Non-pigmented ciliary epithelial cell (primary cell): ENCODE measurements at regions not wholly inside any gene's neighbourhood (a gene's known extent, or its start where the extent isn't known, plus 50 kb on each side); places are given as distances from the start of the nearest gene placed in this dataset.

ENCODE experiments used
- DNase-seq: peaks from one replicate; pipeline ENCODE4 v3.0.0-alpha.2; 2010; ENCODE audit warnings: low read depth

DNA sequence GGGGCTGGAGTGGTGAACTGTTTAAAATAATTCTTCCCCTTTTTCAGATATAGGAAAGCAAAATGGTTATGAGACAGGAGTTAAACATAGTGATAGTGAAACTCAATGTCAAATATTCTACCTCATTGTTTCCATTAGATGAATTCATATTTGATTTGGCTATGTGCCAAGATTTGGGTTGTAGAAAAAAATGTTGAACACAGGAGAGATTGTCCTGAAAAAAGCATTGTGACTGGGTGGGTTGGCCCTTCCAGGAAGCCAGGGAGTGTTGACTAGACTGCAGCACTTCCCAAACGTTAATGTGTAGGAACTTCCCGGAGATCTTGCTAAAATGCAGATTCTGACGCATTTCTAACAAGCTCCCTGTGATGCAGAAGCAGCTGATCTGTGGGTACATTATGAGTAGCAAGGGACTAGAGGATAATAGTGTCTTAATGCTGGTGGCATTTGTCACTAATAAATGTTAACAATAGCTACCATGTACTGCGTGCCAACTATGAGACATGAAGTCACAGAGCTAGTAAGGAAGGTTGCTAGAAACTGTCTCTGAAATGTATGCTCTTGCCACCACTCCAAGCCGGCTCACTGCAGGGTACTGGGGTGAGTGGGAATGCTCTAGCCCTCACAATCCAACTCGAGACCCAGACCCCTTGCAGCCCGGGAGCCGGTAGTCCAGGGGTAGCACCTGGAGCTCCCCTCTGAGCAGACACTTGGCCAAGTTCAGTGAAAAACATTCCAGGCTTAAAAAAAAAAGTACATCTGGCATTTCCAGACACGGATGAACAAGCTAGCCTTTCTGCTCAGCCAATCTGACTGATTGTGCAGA is 120.6 kb downstream of the CD47 start:
- DNase-seq = no peak

DNA sequence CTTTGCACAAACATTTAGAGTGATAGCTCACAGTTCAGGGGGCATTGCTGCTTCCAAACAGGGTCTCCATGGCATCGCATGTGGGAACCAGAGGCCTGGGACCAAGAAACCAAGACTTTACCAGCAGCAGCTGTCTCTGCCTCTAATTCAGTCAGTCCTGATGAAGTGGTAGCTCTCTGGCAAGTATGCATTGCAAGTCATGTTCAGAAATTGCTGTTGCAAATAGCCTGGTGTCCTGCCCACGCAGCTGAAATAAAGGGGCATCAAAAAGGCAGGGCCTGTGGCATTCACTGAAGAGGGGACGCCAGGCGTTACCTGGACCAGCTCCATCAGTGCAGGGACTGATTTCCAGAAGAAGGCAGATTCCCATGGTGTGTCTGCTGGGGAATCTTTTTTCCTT is 121.3 kb downstream of the CD47 start:
- no peak for DNase-seq

DNA sequence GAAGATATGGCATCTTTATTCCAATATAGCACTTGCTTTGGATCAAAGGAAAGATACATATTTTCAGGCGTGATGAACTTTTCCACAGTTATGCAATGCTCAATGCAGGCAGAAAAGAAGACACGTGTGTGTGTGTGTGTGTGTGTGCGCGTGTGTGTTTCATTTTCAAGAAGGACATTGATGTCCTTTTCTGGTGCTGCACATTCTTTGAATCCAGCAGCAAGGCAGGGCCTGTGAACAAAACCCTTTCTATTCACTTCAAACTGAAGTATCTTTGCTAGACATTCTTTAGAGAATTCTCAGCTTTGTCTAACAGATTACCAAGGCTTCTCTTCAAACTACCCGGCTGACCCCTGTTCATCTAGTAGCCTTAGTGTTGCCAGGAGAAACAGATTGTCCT is 124.6 kb downstream of the CD47 start:
- DNase-seq = no peak

DNA sequence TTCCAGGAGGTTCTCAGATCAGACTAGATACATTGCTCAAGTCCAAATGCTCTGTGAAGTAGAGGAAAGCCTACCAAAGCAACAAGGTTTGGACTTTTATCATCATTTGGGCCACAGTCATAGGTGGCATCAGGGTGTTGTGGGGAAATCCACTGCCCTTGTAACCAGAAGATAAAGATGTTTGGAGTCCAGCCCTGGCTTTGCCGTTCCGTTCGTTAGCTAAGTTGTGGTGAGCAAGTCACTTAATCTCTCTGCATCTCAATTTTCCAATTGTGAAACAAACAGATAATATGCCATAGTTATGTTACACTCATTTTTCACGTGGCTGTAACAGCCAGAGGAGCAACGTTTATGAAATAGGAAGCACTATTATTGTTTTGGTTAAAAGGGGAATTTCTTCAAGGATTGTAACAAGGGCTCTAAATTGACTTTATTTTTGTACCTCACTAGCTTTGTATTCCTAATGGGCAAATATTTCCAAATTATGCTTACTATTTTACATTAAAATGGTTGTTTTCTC is 125.6 kb downstream of the CD47 start:
- DNase-seq = no peak

DNA sequence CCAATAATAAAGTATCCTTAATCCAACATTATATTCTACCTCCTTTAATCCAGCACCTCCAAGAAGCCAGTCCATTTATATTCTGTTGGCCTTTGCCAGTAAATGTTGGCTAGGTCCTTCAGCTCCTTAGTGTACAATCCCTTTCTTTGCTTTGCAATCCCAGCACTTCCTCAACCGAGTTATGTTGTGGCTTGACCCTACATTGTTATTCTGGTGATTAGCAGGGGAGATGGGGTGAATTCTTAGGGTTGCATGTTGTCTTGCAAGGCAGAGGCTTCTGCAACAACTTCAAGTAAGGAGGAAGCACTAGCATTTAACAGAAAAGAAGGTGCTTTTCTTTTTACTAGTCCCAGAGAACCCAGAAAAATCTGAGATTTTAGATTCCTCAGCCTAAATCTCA is 127.2 kb downstream of the CD47 start:
- DNase-seq = no peak

DNA sequence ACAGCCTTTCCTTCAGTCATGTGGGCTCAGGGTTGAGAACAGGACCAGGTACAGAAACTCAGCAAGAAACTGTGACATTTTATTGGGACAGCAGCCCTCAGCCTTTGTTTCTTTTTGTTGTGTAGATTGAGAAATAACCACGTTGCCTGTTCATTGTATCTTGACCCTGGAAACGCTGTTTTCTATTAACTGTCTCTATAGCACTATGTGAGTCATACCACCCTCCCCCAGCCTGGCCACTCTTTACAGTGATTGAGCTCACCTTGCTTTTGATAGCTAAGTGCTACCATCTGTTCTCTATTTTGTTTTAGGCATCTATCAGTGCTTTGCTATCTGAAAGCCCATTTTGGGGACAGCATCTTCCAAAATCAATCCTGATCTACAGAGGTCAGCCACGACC is 127.9 kb downstream of the CD47 start:
- DNase-seq = no peak

DNA sequence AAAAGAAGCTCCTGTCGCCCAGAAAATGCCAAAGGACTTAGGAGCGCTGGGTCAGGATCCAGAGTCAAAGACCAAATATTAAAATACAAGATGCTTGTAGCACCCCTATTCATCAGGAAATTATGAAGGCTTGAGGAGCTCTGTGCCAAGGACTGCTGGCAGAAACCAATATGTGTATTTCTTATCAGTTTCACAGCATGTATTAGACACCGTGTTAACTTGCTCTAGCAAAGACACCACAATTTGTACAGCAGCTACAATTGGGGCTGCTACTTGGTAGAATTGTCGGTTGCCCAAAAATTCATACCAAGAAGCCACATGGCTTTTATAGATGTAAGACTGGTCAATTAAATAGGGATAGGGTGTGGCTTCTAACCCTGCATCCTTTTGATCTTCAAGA is 128.8 kb downstream of the CD47 start:
- no peak for DNase-seq

DNA sequence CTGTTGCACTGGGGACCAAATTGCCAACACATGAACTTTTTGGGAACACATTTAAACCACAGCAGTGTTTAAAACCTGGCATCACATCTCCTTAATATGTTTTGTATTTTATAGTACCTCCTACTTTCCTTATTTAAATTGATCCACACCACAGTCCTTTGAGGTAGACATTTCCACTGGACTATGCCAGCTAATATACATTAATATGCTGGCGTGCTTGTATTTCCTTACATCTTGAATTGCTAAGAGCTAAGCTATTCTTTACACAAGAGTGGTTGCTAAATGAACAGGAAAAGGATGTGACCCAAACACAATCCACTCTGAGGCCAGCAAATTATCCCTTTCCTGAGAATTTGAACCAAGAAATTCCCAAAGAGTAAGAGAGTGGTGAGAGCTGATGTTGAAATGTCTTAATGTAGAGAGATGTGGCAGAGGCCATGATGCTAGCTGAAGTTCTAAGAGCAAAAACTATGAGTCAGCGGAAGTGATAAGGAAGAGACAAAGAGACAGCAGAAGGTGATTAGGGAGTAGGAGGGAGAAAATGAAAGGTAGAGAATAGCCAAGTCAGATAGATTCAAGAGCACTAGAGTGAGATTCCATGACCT is 131.2 kb downstream of the CD47 start:
- DNase-seq = no peak

DNA sequence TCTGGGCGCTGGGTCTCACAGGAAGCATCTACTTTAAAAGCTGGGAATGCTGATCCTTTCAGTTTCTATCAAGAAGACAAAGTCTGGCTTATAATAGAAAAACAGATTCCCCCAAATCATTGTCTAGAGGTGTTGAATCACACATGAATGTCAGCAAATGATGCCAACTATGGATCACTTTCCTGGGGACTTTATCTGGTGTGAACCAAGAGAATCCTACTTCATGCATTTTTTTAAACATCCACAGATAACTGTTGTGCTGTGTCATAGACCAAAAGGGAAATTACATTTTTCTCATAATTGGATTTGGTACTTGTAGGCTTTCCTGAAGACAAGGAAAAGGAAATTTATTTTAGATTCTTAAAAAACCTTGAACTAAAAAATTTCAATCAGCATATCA is 132.7 kb downstream of the CD47 start:
- no peak for DNase-seq

DNA sequence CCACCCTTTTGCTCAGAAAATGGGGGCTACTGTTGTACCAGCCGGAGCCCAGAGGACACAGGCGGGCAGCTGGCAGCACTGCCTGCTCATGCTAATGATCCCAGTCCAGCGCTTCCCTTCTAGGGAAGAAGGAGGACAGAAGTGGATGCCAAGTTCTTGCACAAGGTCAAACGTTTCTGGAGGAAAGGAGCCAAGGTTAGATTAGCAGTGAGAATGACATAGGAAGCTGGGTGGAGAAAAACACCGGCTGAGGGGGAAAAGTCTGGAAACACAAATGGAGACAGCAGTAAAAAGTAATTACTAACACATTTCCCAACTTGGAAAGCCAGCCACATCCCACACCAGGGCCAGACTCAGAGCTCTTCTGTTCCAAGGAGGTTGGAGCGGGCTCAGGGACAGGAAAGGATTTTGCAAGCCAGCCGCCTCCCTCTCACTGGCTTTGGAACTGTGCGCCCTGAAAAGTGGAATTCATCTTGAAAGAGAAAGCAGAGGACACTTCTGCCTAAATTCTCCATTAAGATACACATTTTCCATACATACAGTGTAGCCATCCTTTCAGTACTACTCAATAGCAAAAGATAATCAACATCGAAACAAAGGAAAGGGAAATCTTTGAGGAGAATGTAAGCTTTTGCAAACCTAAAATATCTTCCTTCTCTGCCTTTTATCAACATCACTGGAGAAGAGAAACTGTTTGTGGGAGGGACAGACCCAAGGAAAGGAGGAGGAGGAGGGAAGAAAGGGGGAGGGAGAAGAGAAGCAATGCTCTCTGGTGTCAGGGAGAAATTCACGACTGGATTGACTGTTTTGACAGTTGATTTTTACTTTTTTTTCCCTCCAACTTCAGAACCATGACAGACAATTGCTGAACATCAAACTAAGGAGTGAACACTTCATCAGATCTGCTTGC is 133.6 kb downstream of the CD47 start:
- DNase-seq = no peak

DNA sequence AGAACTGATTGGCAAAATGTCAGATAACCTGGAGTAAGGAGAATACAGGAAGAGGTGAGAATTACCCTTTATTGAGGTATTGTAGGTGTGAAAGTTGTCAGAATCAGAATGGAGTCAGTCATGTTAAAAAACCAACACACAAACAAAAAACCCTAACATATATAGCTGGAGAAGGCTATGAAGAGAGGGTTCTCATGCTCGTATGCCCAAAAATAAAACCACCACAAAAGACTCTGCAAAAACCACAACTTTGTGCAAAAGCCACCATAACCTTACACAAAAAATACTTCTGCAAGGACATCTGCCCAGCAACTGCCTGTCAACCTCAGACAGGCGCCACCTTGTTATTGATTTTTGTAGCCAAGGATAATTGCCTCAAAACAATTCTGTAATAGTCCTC is 136.0 kb downstream of the CD47 start:
- no peak for DNase-seq

DNA sequence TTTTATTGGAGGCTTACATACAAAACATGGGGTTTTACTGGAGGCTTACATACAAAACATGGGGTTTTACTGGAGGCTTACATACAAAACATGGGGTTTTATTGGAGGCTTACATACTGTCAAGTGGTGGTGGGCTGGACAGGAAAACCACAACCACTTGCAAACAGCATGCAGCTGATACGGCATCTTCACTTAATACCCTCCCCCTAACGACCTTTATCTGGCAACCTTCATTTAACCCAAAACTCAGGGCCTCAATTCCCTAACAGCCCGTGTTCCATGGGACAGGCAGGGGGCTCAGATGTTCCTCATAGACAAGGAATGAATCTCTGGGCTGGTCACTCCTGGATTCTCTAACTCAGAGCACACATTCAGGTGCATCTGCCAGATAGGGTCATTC is 137.1 kb downstream of the CD47 start:
- DNase-seq = no peak

DNA sequence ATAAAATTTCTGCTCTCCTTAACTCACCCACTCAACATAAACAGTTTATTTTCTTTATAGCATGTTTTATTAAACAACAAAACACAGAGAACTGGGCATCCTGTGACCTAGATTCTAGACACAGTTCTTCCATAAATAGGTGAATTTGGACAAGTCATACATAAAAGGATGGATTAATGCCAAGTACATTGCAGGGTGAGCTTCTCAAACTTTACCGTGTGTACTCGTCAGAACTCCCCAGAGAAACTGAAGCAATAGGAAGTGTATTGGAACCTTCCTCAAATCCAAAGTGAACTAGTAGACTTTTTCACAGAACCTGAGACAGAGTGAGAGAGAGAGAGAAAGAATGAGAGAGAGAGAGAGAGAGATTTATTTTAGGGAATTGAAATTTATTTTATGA is 139.7 kb downstream of the CD47 start:
- no peak for DNase-seq

DNA sequence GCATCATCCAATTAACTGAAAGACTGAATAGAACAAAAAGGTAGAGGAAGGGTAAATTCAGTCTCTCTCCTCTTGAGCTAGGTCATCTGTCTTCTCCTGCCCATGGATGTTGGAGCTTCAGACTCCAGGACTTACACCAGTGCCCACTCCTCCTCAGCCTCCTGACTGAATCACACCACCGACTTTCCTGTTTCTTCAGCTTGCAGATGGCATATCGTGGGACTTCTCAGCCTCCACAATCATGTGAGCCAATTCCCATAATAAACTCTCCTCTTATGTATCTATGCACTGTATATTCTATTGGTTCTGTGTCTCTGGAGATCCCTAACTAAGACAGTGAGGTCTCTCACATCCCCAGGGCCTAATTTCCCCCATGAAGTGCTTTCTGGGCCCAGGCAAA is 140.4 kb downstream of the CD47 start:
- no peak for DNase-seq

DNA sequence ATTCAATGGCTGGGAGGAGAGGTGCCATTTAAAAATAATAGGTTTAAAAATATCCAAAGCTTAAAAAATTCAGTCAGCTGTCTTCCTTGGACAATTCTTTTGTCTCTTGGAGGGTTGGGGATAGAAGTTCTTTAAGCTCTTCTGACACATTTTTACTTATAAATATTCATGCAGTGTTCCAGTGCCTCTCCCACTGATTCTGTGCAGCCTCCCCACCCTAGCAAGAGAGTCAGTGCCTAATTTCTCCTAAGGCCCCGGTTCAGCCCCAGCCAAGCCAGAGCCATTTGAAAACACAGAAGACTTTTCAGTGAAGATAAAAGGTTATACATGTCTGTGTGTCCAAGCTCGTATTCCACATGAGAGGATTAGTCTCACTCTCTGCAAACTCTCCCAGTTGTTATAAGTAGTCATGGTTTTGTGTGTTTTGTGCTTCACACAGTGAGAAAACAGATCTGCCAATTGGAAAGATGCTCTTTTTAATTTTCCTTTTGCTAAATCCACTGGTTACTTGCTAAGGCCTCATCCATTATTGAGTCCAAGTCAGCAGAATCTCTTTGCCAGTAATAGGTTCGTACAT is 141.3 kb downstream of the CD47 start:
- no peak for DNase-seq

DNA sequence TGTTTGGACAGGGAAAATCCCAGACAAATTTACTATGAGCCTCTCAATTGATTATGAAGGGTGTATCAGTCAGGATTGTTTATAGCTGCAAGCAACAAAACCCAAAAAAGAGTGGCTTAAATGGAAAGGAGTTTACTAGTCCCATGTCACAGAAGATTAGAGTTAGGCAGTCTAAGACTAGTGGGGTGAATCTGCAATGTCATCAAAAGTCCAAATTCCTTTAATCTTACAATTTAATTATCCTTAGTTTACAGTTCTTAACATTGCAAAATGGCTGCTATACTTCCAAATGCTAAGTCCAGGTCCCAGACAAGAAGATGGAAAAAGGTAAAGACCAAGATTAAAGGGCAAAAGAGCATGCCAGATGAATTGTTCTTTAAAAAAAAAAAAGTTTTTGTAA is 143.6 kb downstream of the CD47 start:
- DNase-seq = no peak

DNA sequence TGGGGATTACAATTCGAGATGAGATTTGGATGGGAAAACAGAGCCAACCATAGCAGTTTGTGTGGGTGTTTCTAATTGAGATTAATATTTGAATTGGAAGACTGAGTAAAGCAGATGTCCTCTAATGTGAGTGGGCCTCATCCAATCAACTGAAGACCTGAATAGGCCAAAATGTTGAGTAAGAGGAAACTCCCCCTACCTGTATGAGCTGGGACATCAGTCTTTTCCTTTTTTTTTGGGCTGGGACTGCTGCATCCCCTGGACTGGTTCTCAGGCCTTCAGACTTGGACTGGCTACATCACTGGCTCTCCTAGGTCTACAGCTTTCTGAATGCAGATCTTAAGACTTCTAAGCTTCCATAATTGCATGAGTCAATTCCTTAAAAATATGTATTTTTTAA is 144.1 kb downstream of the CD47 start:
- no peak for DNase-seq

DNA sequence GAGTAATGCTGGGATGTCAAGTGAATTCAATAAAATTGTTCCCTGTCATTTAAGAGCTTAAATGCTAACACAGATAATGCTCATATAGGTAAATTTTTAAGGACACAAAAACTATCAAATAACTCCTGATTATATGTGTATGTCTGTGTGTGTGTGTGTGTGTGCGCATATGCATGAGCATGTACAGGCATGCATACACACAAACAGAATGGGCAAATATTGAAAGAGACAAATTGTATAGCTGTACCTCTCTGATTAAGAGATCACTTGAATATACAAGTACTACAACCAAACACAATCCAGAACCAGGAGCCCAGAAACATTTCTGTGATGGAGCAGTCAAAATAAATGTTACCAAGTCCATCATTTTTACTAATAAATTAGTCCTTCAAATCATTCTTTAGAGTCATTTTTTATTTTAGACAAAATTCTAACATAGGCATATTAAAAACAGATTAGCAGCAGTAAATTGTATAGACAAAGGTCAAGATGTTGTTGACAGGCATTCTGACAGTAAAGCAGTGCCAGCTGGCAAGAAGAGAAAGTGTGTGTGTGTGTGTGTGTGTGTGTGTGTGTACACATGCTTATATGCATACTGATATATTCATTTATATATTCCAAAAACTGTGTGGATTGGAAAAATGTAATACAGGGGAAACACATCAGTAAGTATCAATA is 145.3 kb downstream of the CD47 start:
- no peak for DNase-seq

DNA sequence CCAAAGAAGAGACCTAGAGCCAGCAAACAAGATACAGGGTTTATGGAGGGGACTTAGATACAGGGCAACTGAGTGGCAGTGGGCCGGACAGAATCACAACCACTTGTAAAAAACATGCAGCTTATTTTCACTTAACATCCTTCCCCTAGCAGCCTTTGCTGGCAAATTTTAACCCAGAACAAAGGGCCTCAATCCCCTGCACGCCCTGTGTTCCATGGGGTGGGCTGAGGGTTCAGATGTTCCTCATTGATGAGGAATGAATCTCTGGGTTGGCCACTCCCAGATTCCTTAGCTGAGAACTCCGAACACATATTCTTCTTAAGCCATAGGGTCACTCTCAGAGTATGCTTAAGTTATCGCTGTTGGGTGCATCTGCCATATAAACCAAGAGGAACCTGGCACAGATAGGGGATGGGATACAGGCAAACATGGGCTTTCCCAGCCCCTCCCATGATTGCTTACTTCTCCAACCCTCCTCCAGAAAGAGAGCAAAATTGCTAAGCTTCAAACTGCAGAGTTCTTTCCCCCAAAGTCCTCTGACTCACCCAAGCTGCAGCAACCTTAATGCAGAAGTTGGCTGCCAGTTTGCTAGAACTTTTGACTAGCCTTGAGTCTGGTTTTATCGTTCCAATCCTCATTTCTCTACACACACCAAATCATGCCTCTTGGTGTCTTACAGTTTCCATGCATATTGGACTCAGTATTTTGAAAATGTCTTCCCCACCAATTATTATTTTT is 146.9 kb downstream of the CD47 start:
- no peak for DNase-seq

DNA sequence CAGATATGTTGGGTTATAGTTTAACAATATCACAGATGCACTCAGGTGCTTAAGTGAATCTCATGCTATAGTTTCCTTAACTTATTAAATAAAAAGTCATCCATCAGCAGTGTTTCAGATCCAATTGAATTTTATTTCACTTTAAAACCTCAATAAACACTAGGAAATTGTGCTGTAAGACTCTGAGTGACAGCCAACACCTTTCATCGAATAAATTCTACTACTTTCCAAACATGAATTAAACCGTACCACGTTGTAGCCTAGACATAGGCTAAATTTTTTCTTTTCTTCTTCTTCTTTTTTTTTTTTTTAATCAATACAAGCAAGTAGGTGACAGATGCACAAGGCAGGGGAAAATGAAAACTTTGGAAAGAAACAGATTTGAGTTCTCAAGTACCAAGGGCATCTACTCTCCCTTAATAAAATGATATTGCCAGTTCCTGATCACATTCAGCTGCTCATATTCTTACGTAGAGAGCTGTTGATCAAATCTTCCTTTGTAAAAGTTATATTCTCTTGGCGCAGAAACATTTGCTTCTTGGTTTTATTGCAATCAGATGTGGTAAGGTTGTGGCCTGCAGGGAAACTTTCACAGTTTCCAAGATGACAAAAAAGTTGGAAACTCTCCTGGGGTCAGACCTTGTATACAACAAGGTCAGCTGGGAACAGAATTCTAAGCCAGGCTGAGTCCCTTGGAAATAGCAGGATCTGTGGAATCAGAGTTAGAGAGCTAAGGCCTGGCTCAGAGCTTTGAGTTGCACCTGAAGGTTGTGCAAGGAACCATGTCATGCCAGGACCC is 147.7 kb downstream of the CD47 start:
- DNase-seq = no peak
